ENCODE measurements at regions not wholly inside any gene's neighbourhood (a gene's known extent, or its start where the extent isn't known, plus 50 kb on each side); places are given as distances from the start of the nearest gene placed in this dataset.

GRCh38 chr13:63900406-63900805 lies 2484.8 kb upstream of the PCDH20 start:
- no peak for TF ChIP-seq SUZ12 (IDR thresholded peaks at IDR 0.05; ENCODE audit: extremely low read depth, insufficient read depth, insufficient read length)
- no peak for TF ChIP-seq ZNF274 (IDR thresholded peaks at IDR 0.05; ENCODE audit: low read depth, low read length)
